Activated CD4-positive, CD25-positive, alpha-beta regulatory T cell treated with anti-CD3 and anti-CD28 coated beads, Interleukin-2, amount 50 U/mL, for 16 hours (primary cell): ENCODE measurements at regions not wholly inside any gene's neighbourhood (a gene's known extent, or its start where the extent isn't known, plus 50 kb on each side); places are given as distances from the start of the nearest gene placed in this dataset.

ENCODE experiments used
- DNase-seq: peaks from one replicate; pipeline ENCODE4 v3.0.0-alpha.2; 2020; ENCODE audit warnings: low read depth, low spot score

GRCh38 chr9:95757439-95757838, 118.1 kb upstream of the ERCC6L2 start:
- DNase-seq: no peak

- DNase-seq: no peak
Measured at GRCh38 chr9:95756986-95757385, 118.5 kb upstream of the ERCC6L2 start.

- DNase-seq: no peak
Measured at GRCh38 chr9:95756101-95756500, 119.4 kb upstream of the ERCC6L2 start.

GRCh38 chr9:95755421-95755730, 120.1 kb upstream of the ERCC6L2 start:
- DNase-seq: no peak

GRCh38 chr9:95754533-95755420, 120.7 kb upstream of the ERCC6L2 start:
- DNase-seq: no peak

GRCh38 chr9:95753762-95754465, 121.6 kb upstream of the ERCC6L2 start:
- no peak for DNase-seq

- DNase-seq: no peak
Measured at GRCh38 chr9:95752129-95752731, 123.3 kb upstream of the ERCC6L2 start.

- DNase-seq: no peak
Measured at GRCh38 chr9:95751520-95751790, 124.0 kb upstream of the ERCC6L2 start.

- no peak for DNase-seq
Measured at GRCh38 chr9:95750725-95751519, 124.6 kb upstream of the ERCC6L2 start.

- DNase-seq: no peak
Measured at GRCh38 chr9:95749493-95749892, 126.0 kb upstream of the ERCC6L2 start.

GRCh38 chr9:95746408-95747180, 128.9 kb upstream of the ERCC6L2 start:
- no peak for DNase-seq

- no peak for DNase-seq
Measured at GRCh38 chr9:95742821-95743220, 132.7 kb upstream of the ERCC6L2 start.

GRCh38 chr9:95741631-95742030, 133.9 kb upstream of the ERCC6L2 start:
- no peak for DNase-seq

GRCh38 chr9:95740217-95741004, 135.1 kb upstream of the ERCC6L2 start:
- DNase-seq: no peak

GRCh38 chr9:95738438-95738837, 137.1 kb upstream of the ERCC6L2 start:
- DNase-seq: no peak

- no peak for DNase-seq
Measured at GRCh38 chr9:95736891-95737522, 138.5 kb upstream of the ERCC6L2 start.

- no peak for DNase-seq
Measured at GRCh38 chr9:95736370-95736769, 139.1 kb upstream of the ERCC6L2 start.

GRCh38 chr9:95735701-95736100, 139.8 kb upstream of the ERCC6L2 start:
- no peak for DNase-seq

- DNase-seq: no peak
Measured at GRCh38 chr9:95733741-95734666, 141.5 kb upstream of the ERCC6L2 start.
